Inflammatory macrophage (primary cell): ENCODE measurements at regions not wholly inside any gene's neighbourhood (a gene's known extent, or its start where the extent isn't known, plus 50 kb on each side); places are given as distances from the start of the nearest gene placed in this dataset.

Source experiments
- DNase-seq, 2 donors: peaks; one replicate each; pipeline ENCODE4 v3.0.0-alpha.2; 2020 to 2022

GRCh38 chr5:77843570-77844372, 67.6 kb upstream of the TBCA start:
- DNase-seq: no peak

DNA sequence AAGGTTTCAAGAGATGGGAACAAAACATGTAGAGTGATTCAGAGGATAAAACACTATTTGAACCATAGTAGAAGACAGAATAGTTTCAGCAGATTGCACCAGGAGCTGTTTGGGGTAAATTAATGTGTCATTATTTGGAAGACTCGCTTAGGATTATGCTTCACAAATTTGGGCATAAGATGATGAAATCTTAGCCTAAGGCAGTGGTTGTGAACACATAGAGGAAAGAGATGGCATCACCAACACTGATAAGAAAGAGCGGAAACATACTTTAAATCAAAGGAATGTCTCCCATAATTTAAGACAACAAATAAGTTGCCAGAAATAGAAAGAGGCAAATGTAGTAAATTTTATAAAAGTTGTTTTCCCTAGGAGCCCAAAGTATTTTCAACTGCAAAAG, 66.1 kb upstream of the TBCA start:
- no peak for DNase-seq

DNA sequence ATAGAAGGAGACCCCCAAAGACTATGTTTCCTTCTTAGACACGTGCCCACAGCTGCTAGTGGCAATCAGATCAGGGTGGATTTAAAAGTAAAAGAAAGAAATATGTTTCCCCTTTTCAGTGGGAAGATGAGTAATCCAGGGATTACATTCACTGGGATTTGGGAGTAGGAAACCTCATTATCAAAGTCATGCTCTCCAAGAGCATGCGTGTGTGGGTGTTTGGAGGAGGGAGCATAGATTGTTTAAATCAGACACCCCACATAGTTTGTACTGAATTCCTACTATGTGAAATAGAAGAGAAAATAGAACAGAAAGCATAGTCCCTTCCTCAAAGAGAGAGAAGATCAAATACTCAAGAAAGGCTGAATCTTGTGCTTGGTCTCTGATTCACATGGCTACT, 65.5 kb upstream of the TBCA start:
- no peak for DNase-seq

GRCh38 chr5:77840930-77841329, 64.8 kb upstream of the TBCA start:
- DNase-seq: no peak

DNA sequence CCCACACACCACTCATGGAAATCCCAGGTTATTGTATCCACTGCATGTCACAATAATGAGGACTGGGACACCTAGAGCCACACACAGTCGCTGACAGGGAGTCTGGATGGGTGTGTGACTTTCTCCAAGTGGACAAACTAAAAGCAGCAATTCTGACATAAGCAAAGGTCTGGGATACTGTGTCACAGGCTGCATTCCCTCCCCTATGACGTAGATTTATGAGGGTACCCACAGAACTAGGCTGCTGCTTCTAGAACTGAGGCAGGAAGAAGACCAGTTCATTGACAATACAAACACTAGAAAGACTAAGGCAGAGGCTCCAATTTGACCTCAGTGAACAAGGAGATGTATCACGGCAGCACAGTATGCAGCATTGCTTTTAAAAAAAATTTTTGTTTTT, 63.6 kb upstream of the TBCA start:
- DNase-seq: no peak

DNA sequence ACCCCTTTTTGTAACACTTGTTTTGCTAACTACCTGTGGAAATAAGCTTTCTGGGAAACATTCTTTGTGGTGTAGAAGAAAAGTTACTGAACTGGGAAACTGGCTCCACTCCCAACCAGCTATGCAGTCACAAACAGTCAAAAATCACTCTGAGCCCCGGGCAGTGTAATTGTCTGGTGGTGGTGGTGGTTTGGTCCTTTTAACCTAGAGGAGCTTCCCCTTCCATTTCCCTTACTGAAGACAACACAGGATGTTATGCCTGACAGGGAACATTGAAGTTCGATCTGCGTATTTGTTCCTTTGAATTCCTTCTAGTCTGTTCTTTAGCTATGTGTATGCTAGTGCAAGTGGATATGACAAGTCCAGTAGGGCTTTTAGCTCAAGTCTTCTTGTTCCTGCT, 56.8 kb upstream of the TBCA start:
- DNase-seq: no peak

DNA sequence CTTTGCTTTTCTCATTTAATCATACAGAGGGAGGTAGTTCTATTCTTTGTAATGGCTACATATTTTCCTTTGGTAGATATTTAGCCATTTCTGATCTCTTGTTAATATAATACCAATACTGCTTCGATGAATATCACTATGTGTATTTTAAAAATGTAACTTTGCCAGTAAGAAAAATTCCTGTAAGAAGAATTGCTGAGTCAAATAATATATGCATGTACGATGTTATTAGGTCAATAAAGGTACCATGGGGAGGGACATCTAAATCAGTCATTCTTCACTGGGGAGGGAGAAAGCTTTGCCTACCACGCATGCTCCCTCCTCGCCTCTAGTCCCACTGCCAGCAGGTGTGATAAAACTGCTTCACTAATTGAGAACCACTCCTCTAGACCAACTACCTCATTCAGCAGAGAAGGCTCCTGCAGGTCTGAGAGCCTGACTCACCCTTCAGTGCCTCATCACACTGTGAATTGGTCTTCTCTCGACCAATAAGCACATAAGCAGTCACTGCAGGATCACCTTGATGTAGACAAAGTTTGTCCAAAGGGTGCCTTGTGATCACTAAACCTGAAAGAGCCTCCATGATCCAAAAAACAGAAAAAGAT, 56.1 kb upstream of the TBCA start:
- no peak for DNase-seq

- no peak for DNase-seq
Observed at GRCh38 chr5:77828445-77828844, 52.3 kb upstream of the TBCA start.
